DND-41 (cell line): ENCODE measurements at regions not wholly inside any gene's neighbourhood (a gene's known extent, or its start where the extent isn't known, plus 50 kb on each side); places are given as distances from the start of the nearest gene placed in this dataset.

Source experiments
- ATAC-seq: fragments of 200-7000 bp; cut with Tn5 transposase; 3 replicates; pipeline ENCODE4 v1.9.1; 2021; ENCODE audit warnings: low read depth; ENCODE audit not compliant: insufficient read depth
- DNase-seq: peaks from one replicate; pipeline ENCODE4 v3.0.0-alpha.2; 2020
- H2AFZ ChIP-seq: 2 replicates; pipeline ENCODE4 v1.6.0; 2012; ENCODE audit warnings: low read depth, low read length
- H3K27ac ChIP-seq: 2 replicates; pipeline ENCODE4 v1.5.1; 2012; ENCODE audit warnings: low read length, inconsistent platforms
- H3K27me3 ChIP-seq: fragments of 200-600 bp; sonication (generic); 2 replicates; pipeline ENCODE4 v1.6.0; 2012; ENCODE audit warnings: low read length, mild to moderate bottlenecking, inconsistent platforms; ENCODE audit not compliant: insufficient read depth, poor library complexity
- H3K36me3 ChIP-seq: 2 replicates; pipeline ENCODE4 v1.5.1; 2012; ENCODE audit warnings: low read length, inconsistent platforms; ENCODE audit not compliant: insufficient read depth
- H3K4me1 ChIP-seq: 2 replicates; pipeline ENCODE4 v1.5.1; 2012; ENCODE audit warnings: mild to moderate bottlenecking, low read length; ENCODE audit not compliant: insufficient read depth
- H3K4me2 ChIP-seq: 2 replicates; pipeline ENCODE4 v1.6.0; 2012; ENCODE audit warnings: mild to moderate bottlenecking, moderate library complexity, low read length, inconsistent platforms; ENCODE audit not compliant: insufficient read depth
- H3K4me3 ChIP-seq, 2 experiments: fragments of 200-600 bp in 1 of 2; shearing (Covaris generic) in 1 of 2; 2 replicates each; pipeline ENCODE4 v1.5.1; 2012 to 2016; ENCODE audit warnings: inconsistent platforms in 2 of 2, low read length in 2 of 2, mild to moderate bottlenecking in 2 of 2, low read depth in 1 of 2, moderate library complexity in 1 of 2
- H3K79me2 ChIP-seq: 2 replicates; pipeline ENCODE4 v1.6.0; 2012; ENCODE audit warnings: low read length, inconsistent platforms; ENCODE audit not compliant: insufficient read depth
- H3K9ac ChIP-seq: 2 replicates; pipeline ENCODE4 v1.6.0; 2012; ENCODE audit warnings: low read depth, mild to moderate bottlenecking, inconsistent platforms, low read length, moderate library complexity
- H3K9me3 ChIP-seq: 2 replicates; pipeline ENCODE4 v1.5.1; 2012; ENCODE audit warnings: low read length, moderate library complexity, mild to moderate bottlenecking, inconsistent platforms; ENCODE audit not compliant: insufficient read depth, severe bottlenecking
- H4K20me1 ChIP-seq: 2 replicates; pipeline ENCODE4 v1.6.0; 2012; ENCODE audit warnings: low read length; ENCODE audit not compliant: insufficient read depth
- EZH2 ChIP-seq: IDR thresholded peaks from 3 replicates; pipeline ENCODE4 v1.6.1; 2012; ENCODE audit warnings: borderline replicate concordance, low read depth, mild to moderate bottlenecking, moderate library complexity, low read length, inconsistent platforms; ENCODE audit not compliant: severe bottlenecking
- TF ChIP-seq, protein P1 (sequence below): IDR thresholded peaks from 2 replicates; pipeline ENCODE4 v1.5.1; 2012; ENCODE audit warnings: borderline replicate concordance, low read length, moderate library complexity, mild to moderate bottlenecking; ENCODE audit not compliant: poor library complexity, severe bottlenecking; ENCODE audit errors: extremely low read depth

DNA sequence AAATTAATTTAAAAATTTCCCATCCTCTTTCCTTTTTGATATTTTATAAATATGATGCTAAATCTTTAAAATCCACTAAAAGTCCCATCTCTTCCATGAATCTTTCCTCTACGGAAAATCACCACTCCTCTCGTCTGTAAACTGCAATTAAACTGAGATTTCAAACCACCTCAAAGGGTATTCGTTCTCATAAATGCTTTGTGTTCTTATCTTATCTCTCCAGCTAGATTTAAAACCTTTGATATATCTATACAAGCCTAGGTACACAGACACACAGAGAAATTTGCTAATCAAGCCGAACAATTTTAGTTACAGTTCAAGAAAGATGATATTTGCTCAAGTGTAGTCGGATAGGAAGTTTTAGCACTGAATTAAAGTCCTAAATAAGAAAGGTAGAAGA lies 214.6 kb upstream of the PRDM1 start:
- Histone ChIP-seq H4K20me1 (no peaks in the 10 kb centered on the region), H3K9ac (no peak overlapping the region), H3K36me3 (no peaks in the 10 kb centered on the region), H3K4me1 (0 out of 2 replicates have a peak, but pooled peaks cover 3% of the 10 kb centered on the region), H2AFZ (no peak overlapping the region), H3K9me3 (no peaks in the 10 kb centered on the region), H3K27ac (no peak overlapping the region), H3K79me2 (no peaks in the 10 kb centered on the region), H3K4me3 (no peak overlapping the region), H3K27me3 (no peaks in the 10 kb centered on the region), H3K4me2 (no peak overlapping the region)
- DNase-seq, result no peak
- no peak for ATAC-seq
- no peak for TF ChIP-seq EZH2
- TF ChIP-seq, protein P1, sequence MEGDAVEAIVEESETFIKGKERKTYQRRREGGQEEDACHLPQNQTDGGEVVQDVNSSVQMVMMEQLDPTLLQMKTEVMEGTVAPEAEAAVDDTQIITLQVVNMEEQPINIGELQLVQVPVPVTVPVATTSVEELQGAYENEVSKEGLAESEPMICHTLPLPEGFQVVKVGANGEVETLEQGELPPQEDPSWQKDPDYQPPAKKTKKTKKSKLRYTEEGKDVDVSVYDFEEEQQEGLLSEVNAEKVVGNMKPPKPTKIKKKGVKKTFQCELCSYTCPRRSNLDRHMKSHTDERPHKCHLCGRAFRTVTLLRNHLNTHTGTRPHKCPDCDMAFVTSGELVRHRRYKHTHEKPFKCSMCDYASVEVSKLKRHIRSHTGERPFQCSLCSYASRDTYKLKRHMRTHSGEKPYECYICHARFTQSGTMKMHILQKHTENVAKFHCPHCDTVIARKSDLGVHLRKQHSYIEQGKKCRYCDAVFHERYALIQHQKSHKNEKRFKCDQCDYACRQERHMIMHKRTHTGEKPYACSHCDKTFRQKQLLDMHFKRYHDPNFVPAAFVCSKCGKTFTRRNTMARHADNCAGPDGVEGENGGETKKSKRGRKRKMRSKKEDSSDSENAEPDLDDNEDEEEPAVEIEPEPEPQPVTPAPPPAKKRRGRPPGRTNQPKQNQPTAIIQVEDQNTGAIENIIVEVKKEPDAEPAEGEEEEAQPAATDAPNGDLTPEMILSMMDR, result no peak

DNA sequence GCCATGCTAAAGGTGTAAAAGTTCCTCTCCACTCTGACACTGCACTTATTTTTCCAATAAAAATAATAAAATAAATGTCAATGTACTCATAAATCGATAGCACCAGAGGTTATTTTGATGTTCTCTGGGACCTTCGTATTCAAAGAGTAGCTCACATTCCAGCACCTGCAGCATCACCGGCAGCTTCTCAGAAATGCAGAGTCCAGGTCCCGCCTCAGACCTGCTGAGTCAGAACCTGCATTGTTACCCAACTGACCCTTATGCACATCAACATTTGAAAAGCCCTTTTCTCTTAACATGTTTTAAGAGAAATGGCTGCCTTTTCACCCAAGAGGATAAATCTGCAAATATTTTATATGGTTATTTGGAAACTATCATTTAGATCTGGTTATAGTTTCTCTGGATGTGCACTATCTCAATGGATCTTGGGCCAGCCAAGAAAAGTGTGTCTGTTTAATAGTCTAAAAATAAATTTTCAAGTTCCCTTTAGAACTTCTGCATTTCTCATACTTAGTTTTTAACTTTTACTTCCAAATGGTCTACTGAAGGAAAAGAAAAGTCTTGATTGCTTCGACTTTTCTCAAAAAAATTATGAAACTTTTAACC lies 216.2 kb upstream of the PRDM1 start:
- H4K20me1 ChIP-seq, result no peaks in the 10 kb centered on the region
- DNase-seq (no peak), ATAC-seq (no peak)
- H3K27me3 ChIP-seq, result no peaks in the 10 kb centered on the region
- no peaks in the 10 kb centered on the region for H3K36me3 ChIP-seq
- no peak overlapping the region for H3K27ac ChIP-seq
- no peaks in the 10 kb centered on the region for H3K9me3 ChIP-seq
- no peak overlapping the region for H3K4me2 ChIP-seq
- no peaks in the 10 kb centered on the region for H3K79me2 ChIP-seq
- H3K4me3 ChIP-seq, result no peak overlapping the region
- no peak overlapping the region for H3K9ac ChIP-seq
- 0 out of 2 replicates have a peak, but pooled peaks cover 3% of the 10 kb centered on the region for H3K4me1 ChIP-seq
- no peak for TF ChIP-seq EZH2
- TF ChIP-seq, protein P1, result no peak
- H2AFZ ChIP-seq, result no peak overlapping the region

DNA sequence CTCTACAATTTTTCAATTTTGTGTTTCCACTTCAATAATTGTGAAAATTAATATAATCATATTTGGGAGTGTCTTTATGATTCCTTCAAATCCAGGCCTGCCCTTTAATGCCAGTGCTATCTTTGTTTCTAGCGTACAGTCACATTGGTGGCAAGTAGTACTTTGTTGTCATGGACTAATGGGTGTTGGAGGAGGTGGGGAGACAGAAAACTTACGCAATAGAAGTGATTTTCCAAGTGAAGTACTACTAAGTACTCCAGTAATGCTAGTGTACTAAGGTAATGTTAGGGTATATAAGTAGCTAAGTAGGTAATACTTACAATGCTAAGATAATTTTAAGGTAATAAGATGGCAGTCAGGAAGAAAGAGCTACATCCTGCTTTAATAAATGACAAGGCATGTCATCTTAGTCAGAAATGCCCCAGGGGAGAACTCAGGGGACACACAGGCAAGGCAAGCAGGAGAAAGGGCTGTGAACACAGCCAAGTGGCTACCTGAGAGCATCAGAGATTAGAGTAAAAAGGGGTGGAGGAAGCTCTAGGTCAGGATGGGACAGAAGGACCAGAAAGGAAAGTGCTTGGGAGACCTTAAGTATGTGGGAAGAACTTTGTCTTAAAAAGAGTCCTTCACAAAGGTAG lies 217.2 kb upstream of the PRDM1 start:
- no peaks in the 10 kb centered on the region for H3K36me3 ChIP-seq
- no peaks in the 10 kb centered on the region for H4K20me1 ChIP-seq
- no peak overlapping the region for H3K27ac ChIP-seq
- ATAC-seq, result no peak; the same call in 2 of the 3 replicates
- no peaks in the 10 kb centered on the region for H3K9me3 ChIP-seq
- no peaks in the 10 kb centered on the region for H3K79me2 ChIP-seq
- no peak overlapping the region for H3K4me2 ChIP-seq
- TF ChIP-seq EZH2, result no peak
- TF ChIP-seq, protein P1, result no peak
- H3K4me1 ChIP-seq, result 0 out of 2 replicates have a peak, but pooled peaks cover 3% of the 10 kb centered on the region
- no peak overlapping the region for H2AFZ ChIP-seq
- DNase-seq, result no peak
- H3K27me3 ChIP-seq, result no peaks in the 10 kb centered on the region
- no peak overlapping the region for H3K4me3 ChIP-seq
- H3K9ac ChIP-seq, result no peak overlapping the region
